WI38 (cell line): ENCODE measurements at regions not wholly inside any gene's neighbourhood (a gene's known extent, or its start where the extent isn't known, plus 50 kb on each side); places are given as distances from the start of the nearest gene placed in this dataset.

Experiments used
- H3K4me3 ChIP-seq: 2 replicates; pipeline ENCODE4 v1.5.1; 2011; ENCODE audit warnings: low read depth, mild to moderate bottlenecking, control low read depth, low read length
- CTCF ChIP-seq: IDR thresholded peaks from 2 replicates; pipeline ENCODE4 v1.5.1; 2012; ENCODE audit warnings: low read depth, mild to moderate bottlenecking, control low read depth, low read length

- TF ChIP-seq CTCF = no peak
- no peak overlapping the region for H3K4me3 ChIP-seq
Observed at GRCh38 chr2:204127238-204127637, 190.7 kb downstream of the ICOS start.

GRCh38 chr2:204129591-204130294 lies 193.2 kb downstream of the ICOS start:
- H3K4me3 ChIP-seq = no peak overlapping the region
- TF ChIP-seq CTCF = no peak

- no peak overlapping the region for H3K4me3 ChIP-seq
- TF ChIP-seq CTCF = no peak
Observed at GRCh38 chr2:204131621-204132020, 195.1 kb downstream of the ICOS start.

- TF ChIP-seq CTCF = no peak
Observed at GRCh38 chr2:204133476-204133875, 196.9 kb downstream of the ICOS start.

GRCh38 chr2:204134421-204134820 lies 197.9 kb downstream of the ICOS start:
- TF ChIP-seq CTCF = no peak
- no peak overlapping the region for H3K4me3 ChIP-seq

More at GRCh38 chr2:204133476-204133875, 196.9 kb downstream of the ICOS start:
- H3K4me3 ChIP-seq = no peak overlapping the region

- no peak for TF ChIP-seq CTCF
- no peak overlapping the region for H3K4me3 ChIP-seq
Observed at GRCh38 chr2:204135752-204136151, 199.2 kb downstream of the ICOS start.

- no peak for TF ChIP-seq CTCF
- no peak overlapping the region for H3K4me3 ChIP-seq
Observed at GRCh38 chr2:204138206-204138605, 201.6 kb downstream of the ICOS start.
